ENCODE measurements at regions not wholly inside any gene's neighbourhood (a gene's known extent, or its start where the extent isn't known, plus 50 kb on each side); places are given as distances from the start of the nearest gene placed in this dataset.

GRCh38 chr11:101741479-101742175 is 157.8 kb upstream of the TRPC6 start:
- H2BK15ac ChIP-seq (ENCODE audit: low read length), result no peak overlapping the region
- TF ChIP-seq FOSL1 (IDR thresholded peaks at IDR 0.05; ENCODE audit: insufficient read depth, low read depth, low read length), result no peak
- no peak for TF ChIP-seq CBX5 (IDR thresholded peaks at IDR 0.05; ENCODE audit: low read depth, low read length)
- TF ChIP-seq CBX8 (IDR thresholded peaks at IDR 0.05; ENCODE audit: borderline replicate concordance, low read depth, low read length), result no peak
- TF ChIP-seq GABPA (IDR thresholded peaks at IDR 0.05; ENCODE audit: borderline replicate concordance, insufficient read depth, low read length), result no peak
- no peak overlapping the region for H2BK120ac ChIP-seq (replicated peaks; ENCODE audit: low read depth, low read length)
- no peak overlapping the region for H3K14ac ChIP-seq (ENCODE audit: insufficient read length)
- H2BK5ac ChIP-seq (ENCODE audit: low read depth, low read length), result no peak overlapping the region
- no peaks in the 10 kb centered on the region for H3K79me1 ChIP-seq (ENCODE audit: low read depth, low read length)
- no peak overlapping the region for H2AFZ ChIP-seq (ENCODE audit: low read length)
- no peaks in the 10 kb centered on the region for H3K9me3 ChIP-seq (ENCODE audit: insufficient read depth in 2 of 2, low read depth in 1 of 2, low read length in 1 of 2)
- no peaks in the 10 kb centered on the region for H3K36me3 ChIP-seq (ENCODE audit: control insufficient read depth in 2 of 4, insufficient read depth in 4 of 4, low read length in 3 of 4)
- H2BK12ac ChIP-seq (ENCODE audit: low read depth, low read length), result no peak overlapping the region
- POLR2A ChIA-PET (ENCODE audit: partially characterized antibody), result no interaction called here
- H2AK5ac ChIP-seq (ENCODE audit: low read depth, low read length), result no peak overlapping the region
- H4K5ac ChIP-seq (ENCODE audit: insufficient read length, low read depth, low read length), result no peak overlapping the region
- no peak overlapping the region for H3K27ac ChIP-seq (ENCODE audit: low read depth, low read length)
- H3K18ac ChIP-seq (ENCODE audit: extremely low read depth, low read length), result no peak overlapping the region
- H4K91ac ChIP-seq (replicated peaks; ENCODE audit: insufficient read length, low read length), result no peak overlapping the region
- H3K4ac ChIP-seq (replicated peaks; ENCODE audit: insufficient read length, low read depth, low read length), result no peak overlapping the region
- H4K8ac ChIP-seq (ENCODE audit: extremely low read depth, insufficient read depth, low read length), result no peak overlapping the region
- CTCF ChIA-PET (ENCODE audit: partially characterized antibody), result interaction anchor here (1.3 kb wide), 1 partner anchor 18 kb away, joined by 5 read pairs; no protein-coding TSS in a partner anchor
- no peak overlapping the region for H3K56ac ChIP-seq (replicated peaks; ENCODE audit: insufficient read length, low read depth, low read length)
- no peaks in the 10 kb centered on the region for H3K4me1 ChIP-seq (replicated peaks in 1 of 4; ENCODE audit: control insufficient read depth in 3 of 4, insufficient read depth in 4 of 4, low read length in 3 of 4)
- H3K23me2 ChIP-seq (ENCODE audit: low read depth, low read length), result no peaks in the 10 kb centered on the region
- no peak overlapping the region for H3K23ac ChIP-seq (ENCODE audit: insufficient read length)
- FAIRE-seq (no peak), DNase-seq (ENCODE audit: low read depth in 1 of 2, low spot score in 2 of 2) (no peak)
- H4K20me1 ChIP-seq (replicated peaks in 1 of 2; ENCODE audit: control insufficient read depth in 1 of 2, insufficient read depth in 2 of 2, low read length in 2 of 2), result no peaks in the 10 kb centered on the region
- no peaks in the 10 kb centered on the region for H3K79me2 ChIP-seq (ENCODE audit: control insufficient read depth in 1 of 2, insufficient read depth in 2 of 2, low read length in 2 of 2)
- H3K9ac ChIP-seq (replicated peaks in 1 of 4; ENCODE audit: extremely low read depth in 1 of 4, low read depth in 3 of 4, low read length in 3 of 4), result no peak overlapping the region
- H3K27me3 ChIP-seq (replicated peaks in 1 of 4; ENCODE audit: control insufficient read depth in 3 of 4, extremely low read depth in 1 of 4, insufficient read depth in 3 of 4, low read length in 3 of 4), result no peaks in the 10 kb centered on the region
- no peak overlapping the region for H3K4me3 ChIP-seq (ENCODE audit: extremely low read depth in 1 of 4, insufficient read depth in 2 of 4, low read depth in 3 of 4, low read length in 4 of 4)
- no peak overlapping the region for H3K4me2 ChIP-seq (ENCODE audit: insufficient read depth in 1 of 2, low read depth in 2 of 2, low read length in 2 of 2)
- no peak overlapping the region for H2BK20ac ChIP-seq (ENCODE audit: low read length)
- 93% methylated on average over 6 of the region's 6 CpGs; no CpG with 5 or more reads in 1 of the 2 experiments for WGBS, 2 experiments (ENCODE audit: extremely low coverage in 1 of 2, insufficient coverage in 1 of 2, insufficient read length in 1 of 2, insufficient replicate concordance in 2 of 2, low coverage in 1 of 2, low lambda C conversion rate in 2 of 2, missing lambda C conversion rate in 1 of 2)
